HEK293 (cell line): ENCODE measurements at regions not wholly inside any gene's neighbourhood (a gene's known extent, or its start where the extent isn't known, plus 50 kb on each side); places are given as distances from the start of the nearest gene placed in this dataset.

Experiments
- CTCF ChIA-PET: fragments of 350-600 bp; formaldehyde crosslinking; extraction: SDS; loops from one replicate; lab custom pipeline; 2021; ENCODE audit warnings: antibody characterized with exemption; lab: Yijun Ruan, JAX
- POLR2A ChIA-PET: fragments of 300-600 bp; formaldehyde crosslinking; extraction: SDS; loops from one replicate; lab custom pipeline; 2020; ENCODE audit warnings: antibody characterized with exemption, inconsistent platforms; lab: Yijun Ruan, JAX
- H3K27ac ChIP-seq: fragments of 200-500 bp; sonication (Bioruptor generic); 2 replicates; pipeline ENCODE4 v1.5.1; 2014; ENCODE audit warnings: low read depth, low read length, control low read depth, inconsistent platforms; ENCODE audit errors: extremely low read depth
- H3K36me3 ChIP-seq, 2 experiments: fragments of 200-500 bp in 1 of 2; sonication (Bioruptor generic) in 1 of 2; 1 replicate in 1 of 2; 2 replicates in 1 of 2; pipeline ENCODE4 v1.5.1; 2014 to 2017; ENCODE audit warnings: inconsistent platforms in 2 of 2, low read length in 2 of 2; ENCODE audit not compliant: control insufficient read depth in 2 of 2, insufficient read depth in 1 of 2
- H3K4me1 ChIP-seq: fragments of 200-500 bp; sonication (Bioruptor generic); 2 replicates; pipeline ENCODE4 v1.5.1; 2014; ENCODE audit warnings: mild to moderate bottlenecking, low read length, inconsistent platforms; ENCODE audit not compliant: control insufficient read depth, insufficient read depth
- H3K4me3 ChIP-seq: 2 replicates; pipeline ENCODE4 v1.5.1; 2011; ENCODE audit warnings: low read depth, mild to moderate bottlenecking, control low read depth, low read length, moderate library complexity
- H3K9me3 ChIP-seq: fragments of 200-500 bp; sonication (Bioruptor generic); 2 replicates; pipeline ENCODE4 v1.5.1; 2014; ENCODE audit warnings: low read depth, low read length, inconsistent platforms; ENCODE audit not compliant: control insufficient read depth, insufficient read depth
- IKZF3 ChIP-seq: fragments of 450-650 bp; IDR thresholded peaks from 2 replicates; pipeline ENCODE4 v1.5.0; 2018; ENCODE audit warnings: missing biosample characterization, mild to moderate bottlenecking, missing genetic modification characterization, moderate library complexity
- PATZ1 ChIP-seq: fragments of 450-650 bp; formaldehyde crosslinking; IDR thresholded peaks from 2 replicates; pipeline ENCODE4 v1.5.1; 2016; ENCODE audit warnings: missing biosample characterization, missing genetic modification characterization
- ZBTB26 ChIP-seq: fragments of 450-650 bp; formaldehyde crosslinking; optimal IDR thresholded peaks from 2 replicates; pipeline ENCODE3; 2016; ENCODE audit warnings: missing biosample characterization, mild to moderate bottlenecking, missing genetic modification characterization
- ZFP3 ChIP-seq: fragments of 450-650 bp; formaldehyde crosslinking; IDR thresholded peaks from 2 replicates; pipeline ENCODE4 v1.5.1; 2016; ENCODE audit warnings: low read depth, missing biosample characterization, missing genetic modification characterization
- ZNF157 ChIP-seq: fragments of 450-650 bp; formaldehyde crosslinking; IDR thresholded peaks from 2 replicates; pipeline ENCODE4 v1.5.1; 2016; ENCODE audit warnings: missing biosample characterization, missing genetic modification characterization
- ZNF16 ChIP-seq: fragments of 450-650 bp; formaldehyde crosslinking; IDR thresholded peaks from 2 replicates; pipeline ENCODE4 v1.5.1; 2016; ENCODE audit warnings: low read depth, missing biosample characterization, missing genetic modification characterization
- ZNF202 ChIP-seq: fragments of 450-650 bp; formaldehyde crosslinking; IDR thresholded peaks from 2 replicates; pipeline ENCODE4 v1.5.1; 2016; ENCODE audit warnings: missing biosample characterization, missing genetic modification characterization, borderline replicate concordance
- ZNF555 ChIP-seq: fragments of 450-650 bp; formaldehyde crosslinking; conservative IDR thresholded peaks from 2 replicates; pipeline ENCODE4 v1.5.1; 2017; ENCODE audit warnings: missing biosample characterization, mild to moderate bottlenecking, missing genetic modification characterization, inconsistent platforms
- ZNF585B ChIP-seq: fragments of 450-650 bp; formaldehyde crosslinking; IDR thresholded peaks from 2 replicates; pipeline ENCODE4 v1.5.1; 2016; ENCODE audit warnings: missing biosample characterization, missing genetic modification characterization
- ZNF658 ChIP-seq: fragments of 450-650 bp; formaldehyde crosslinking; IDR thresholded peaks from 2 replicates; pipeline ENCODE4; 2016; ENCODE audit warnings: missing biosample characterization, missing genetic modification characterization
- ZNF768 ChIP-seq: fragments of 450-650 bp; formaldehyde crosslinking; IDR thresholded peaks from 2 replicates; pipeline ENCODE4 v1.5.1; 2018; ENCODE audit warnings: missing biosample characterization, mild to moderate bottlenecking, missing genetic modification characterization
- ZNF791 ChIP-seq: fragments of 450-650 bp; formaldehyde crosslinking; IDR thresholded peaks from 2 replicates; pipeline ENCODE4 v1.5.1; 2016; ENCODE audit warnings: missing biosample characterization, missing genetic modification characterization
- ZSCAN16 ChIP-seq: fragments of 450-650 bp; formaldehyde crosslinking; IDR thresholded peaks from 2 replicates; pipeline ENCODE4 v1.5.1; 2016; ENCODE audit warnings: missing biosample characterization, missing genetic modification characterization
- TF ChIP-seq, protein P1 (sequence below): fragments of 450-650 bp; formaldehyde crosslinking; IDR thresholded peaks from 2 replicates; pipeline ENCODE4 v1.5.1; 2017; ENCODE audit warnings: missing biosample characterization, missing genetic modification characterization
- TF ChIP-seq, protein P2 (sequence below): fragments of 450-650 bp; formaldehyde crosslinking; IDR thresholded peaks from 2 replicates; pipeline ENCODE4 v1.5.0; 2017; ENCODE audit warnings: missing biosample characterization, missing genetic modification characterization, borderline replicate concordance

GRCh38 chr4:1519787-1520661 lies 113.8 kb upstream of the NKX1-1 start (continued):
- TF ChIP-seq ZSCAN16 (tag by site-specific recombination): no peak

GRCh38 chr4:1518997-1519700 lies 112.9 kb upstream of the NKX1-1 start:
- ChIA-PET CTCF (no interaction called here), POLR2A (no interaction called here)
- Histone ChIP-seq H3K27ac (no peak overlapping the region), H3K36me3 (no peaks in the 10 kb centered on the region), H3K4me3 (no peak overlapping the region), H3K9me3 (no peaks in the 10 kb centered on the region), H3K4me1 (no peaks in the 10 kb centered on the region)
- no peak for TF ChIP-seq ZNF791 (tag by site-specific recombination)
- TF ChIP-seq IKZF3 (tag by site-specific recombination): no peak
- TF ChIP-seq ZBTB26 (tag by site-specific recombination): no peak
- no peak for TF ChIP-seq ZNF585B (tag by site-specific recombination)
- TF ChIP-seq ZNF768 (tag by site-specific recombination): no peak
- no peak for TF ChIP-seq ZNF16
- TF ChIP-seq ZNF555: no peak
- TF ChIP-seq, protein P1, sequence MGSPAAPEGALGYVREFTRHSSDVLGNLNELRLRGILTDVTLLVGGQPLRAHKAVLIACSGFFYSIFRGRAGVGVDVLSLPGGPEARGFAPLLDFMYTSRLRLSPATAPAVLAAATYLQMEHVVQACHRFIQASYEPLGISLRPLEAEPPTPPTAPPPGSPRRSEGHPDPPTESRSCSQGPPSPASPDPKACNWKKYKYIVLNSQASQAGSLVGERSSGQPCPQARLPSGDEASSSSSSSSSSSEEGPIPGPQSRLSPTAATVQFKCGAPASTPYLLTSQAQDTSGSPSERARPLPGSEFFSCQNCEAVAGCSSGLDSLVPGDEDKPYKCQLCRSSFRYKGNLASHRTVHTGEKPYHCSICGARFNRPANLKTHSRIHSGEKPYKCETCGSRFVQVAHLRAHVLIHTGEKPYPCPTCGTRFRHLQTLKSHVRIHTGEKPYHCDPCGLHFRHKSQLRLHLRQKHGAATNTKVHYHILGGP (tag by site-specific recombination): no peak
- no peak for TF ChIP-seq ZNF658
- no peak for TF ChIP-seq ZNF202 (tag by site-specific recombination)
- TF ChIP-seq ZFP3 (tag by site-specific recombination): no peak
- TF ChIP-seq, protein P2, sequence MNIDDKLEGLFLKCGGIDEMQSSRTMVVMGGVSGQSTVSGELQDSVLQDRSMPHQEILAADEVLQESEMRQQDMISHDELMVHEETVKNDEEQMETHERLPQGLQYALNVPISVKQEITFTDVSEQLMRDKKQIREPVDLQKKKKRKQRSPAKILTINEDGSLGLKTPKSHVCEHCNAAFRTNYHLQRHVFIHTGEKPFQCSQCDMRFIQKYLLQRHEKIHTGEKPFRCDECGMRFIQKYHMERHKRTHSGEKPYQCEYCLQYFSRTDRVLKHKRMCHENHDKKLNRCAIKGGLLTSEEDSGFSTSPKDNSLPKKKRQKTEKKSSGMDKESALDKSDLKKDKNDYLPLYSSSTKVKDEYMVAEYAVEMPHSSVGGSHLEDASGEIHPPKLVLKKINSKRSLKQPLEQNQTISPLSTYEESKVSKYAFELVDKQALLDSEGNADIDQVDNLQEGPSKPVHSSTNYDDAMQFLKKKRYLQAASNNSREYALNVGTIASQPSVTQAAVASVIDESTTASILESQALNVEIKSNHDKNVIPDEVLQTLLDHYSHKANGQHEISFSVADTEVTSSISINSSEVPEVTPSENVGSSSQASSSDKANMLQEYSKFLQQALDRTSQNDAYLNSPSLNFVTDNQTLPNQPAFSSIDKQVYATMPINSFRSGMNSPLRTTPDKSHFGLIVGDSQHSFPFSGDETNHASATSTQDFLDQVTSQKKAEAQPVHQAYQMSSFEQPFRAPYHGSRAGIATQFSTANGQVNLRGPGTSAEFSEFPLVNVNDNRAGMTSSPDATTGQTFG (tag by site-specific recombination): no peak

DNA sequence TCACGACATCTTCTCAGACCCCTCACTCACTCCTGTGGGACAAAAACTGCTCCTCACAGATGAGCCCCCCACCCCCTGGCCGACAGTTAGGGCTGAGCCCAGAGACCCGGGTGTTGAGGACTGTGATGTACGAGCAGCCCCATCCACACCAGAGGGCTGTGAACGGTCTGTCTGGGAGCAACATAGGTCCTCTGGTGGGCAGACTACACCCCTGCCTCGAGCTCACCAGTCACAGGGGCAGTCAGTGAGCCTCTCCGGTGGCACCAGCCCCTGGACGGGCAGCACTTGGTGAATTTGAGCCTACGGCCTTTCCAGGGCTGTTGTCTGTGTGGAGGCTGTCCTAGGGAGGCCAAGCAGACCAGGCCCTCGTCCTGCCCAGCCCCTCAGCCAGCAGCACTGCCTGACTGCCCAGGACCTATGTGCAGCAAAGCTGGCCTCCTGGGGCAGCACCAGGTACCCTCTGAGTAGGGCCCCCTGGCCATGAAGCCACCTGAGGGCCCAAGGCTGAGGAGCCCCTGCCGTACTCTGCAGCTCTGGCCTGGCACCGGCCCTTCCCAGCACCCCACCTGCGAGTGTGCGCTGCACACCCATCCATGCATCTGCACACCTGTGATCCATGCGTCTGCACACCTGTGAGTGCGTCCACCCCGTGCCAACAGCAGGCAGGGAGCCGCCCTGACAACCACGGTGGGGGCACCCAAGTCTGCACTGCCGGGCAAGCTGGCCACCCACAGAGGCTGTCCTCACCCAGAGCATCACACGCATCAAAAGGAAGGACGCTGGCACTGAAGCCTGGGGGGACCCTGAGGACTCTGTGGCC lies 111.6 kb upstream of the NKX1-1 start:
- ChIA-PET CTCF (no interaction called here), POLR2A (no interaction called here)
- no peaks in the 10 kb centered on the region for H3K36me3 ChIP-seq
- TF ChIP-seq PATZ1 (tag by site-specific recombination) (no peak), ZNF157 (tag by site-specific recombination) (peak; percentile 91)
- H3K27ac ChIP-seq: no peak overlapping the region
- no peak overlapping the region for H3K4me3 ChIP-seq
- H3K9me3 ChIP-seq: no peaks in the 10 kb centered on the region
- no peaks in the 10 kb centered on the region; the same call in 1 of the 2 replicates for H3K4me1 ChIP-seq
